ENCODE measurements at regions not wholly inside any gene's neighbourhood (a gene's known extent, or its start where the extent isn't known, plus 50 kb on each side); places are given as distances from the start of the nearest gene placed in this dataset.

- TF ChIP-seq TAF1 (IDR thresholded peaks at IDR 0.05; ENCODE audit: borderline replicate concordance, low read depth, low read length), result no peak
- no peak for TF ChIP-seq POLR2AphosphoS5 (IDR thresholded peaks at IDR 0.05; ENCODE audit: low read depth, low read length)
- TF ChIP-seq POLR2A (IDR thresholded peaks at IDR 0.05; ENCODE audit: low read depth, low read length), result no peak
- DNase-seq (ENCODE audit: insufficient read length) (no peak), FAIRE-seq (no peak)
Measured at GRCh38 chr3:182737825-182738224, 55.5 kb upstream of the ATP11B start.

DNA sequence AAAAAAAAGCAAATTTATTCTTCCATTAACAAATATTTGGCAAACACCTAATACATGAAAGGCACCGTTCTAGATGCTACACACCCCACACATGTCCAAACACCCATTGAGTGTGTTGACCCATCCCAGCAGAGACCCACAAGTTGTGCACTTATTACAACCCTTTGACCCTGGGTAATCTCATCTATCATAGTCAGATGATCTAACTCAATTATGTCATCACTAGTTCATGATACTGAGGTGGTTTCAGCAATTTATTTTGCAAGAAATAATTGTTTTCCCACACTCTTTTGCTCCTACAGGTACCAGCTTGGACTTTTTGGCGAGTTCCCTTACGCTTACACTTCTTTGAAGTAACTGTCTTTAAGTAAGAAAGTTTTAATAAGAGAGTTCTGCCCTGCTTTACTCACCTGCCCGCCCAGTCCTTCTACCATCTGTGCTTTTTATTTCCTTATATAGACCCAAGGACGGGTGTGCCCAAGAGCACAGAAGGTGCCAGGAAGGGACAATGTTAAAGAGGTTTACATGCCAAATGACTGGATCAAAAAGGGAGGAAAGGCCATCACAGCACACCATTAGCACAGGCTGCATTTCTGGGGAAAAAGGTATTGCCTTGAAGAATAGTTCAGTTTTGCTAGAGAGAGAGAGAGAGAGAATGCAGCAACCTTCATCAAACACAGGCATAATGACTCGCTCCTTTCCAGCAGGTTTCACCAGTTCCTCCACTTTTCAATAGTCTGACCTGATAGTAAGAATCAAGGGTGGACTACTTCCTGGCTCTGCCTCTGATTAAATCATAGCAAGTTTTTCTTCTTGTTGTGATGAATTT is 54.5 kb upstream of the ATP11B start:
- FAIRE-seq, result no peak
- no peak for DNase-seq (ENCODE audit: insufficient read length)
- TF ChIP-seq TAF1 (IDR thresholded peaks at IDR 0.05; ENCODE audit: borderline replicate concordance, low read depth, low read length) (no peak), POLR2AphosphoS5 (IDR thresholded peaks at IDR 0.05; ENCODE audit: low read depth, low read length) (no peak), POLR2A (IDR thresholded peaks at IDR 0.05; ENCODE audit: low read depth, low read length) (no peak)

DNA sequence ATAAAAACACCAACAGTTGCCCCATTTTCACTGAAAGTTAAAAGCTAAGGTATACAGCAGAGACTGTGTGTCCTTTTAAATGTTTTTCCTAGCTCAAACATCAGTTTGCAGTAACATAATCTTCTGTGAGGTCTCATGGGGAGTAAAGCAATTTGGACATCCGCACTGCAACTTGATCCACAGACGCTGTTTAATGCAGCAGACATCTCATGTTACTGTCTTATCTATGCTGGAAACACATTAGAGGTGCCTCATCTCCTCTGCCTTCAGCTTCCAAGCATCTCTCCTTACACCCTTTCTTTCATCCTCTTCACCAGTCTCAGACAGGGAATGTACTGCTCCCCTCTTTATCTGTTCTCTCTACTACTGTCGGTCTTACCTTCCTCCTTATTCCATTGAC is 53.7 kb upstream of the ATP11B start:
- FAIRE-seq (no peak), DNase-seq (ENCODE audit: insufficient read length) (no peak)

GRCh38 chr3:182740710-182741109 is 52.6 kb upstream of the ATP11B start:
- FAIRE-seq, result no peak
- DNase-seq (ENCODE audit: insufficient read length), result no peak
- TF ChIP-seq TAF1 (IDR thresholded peaks at IDR 0.05; ENCODE audit: borderline replicate concordance, low read depth, low read length), result no peak
- TF ChIP-seq POLR2A (IDR thresholded peaks at IDR 0.05; ENCODE audit: low read depth, low read length), result no peak
- TF ChIP-seq POLR2AphosphoS5 (IDR thresholded peaks at IDR 0.05; ENCODE audit: low read depth, low read length), result no peak

More for the DNA sequence above, 53.7 kb upstream of the ATP11B start:
- TF ChIP-seq POLR2AphosphoS5 (IDR thresholded peaks at IDR 0.05; ENCODE audit: low read depth, low read length) (no peak), TAF1 (IDR thresholded peaks at IDR 0.05; ENCODE audit: borderline replicate concordance, low read depth, low read length) (no peak), POLR2A (IDR thresholded peaks at IDR 0.05; ENCODE audit: low read depth, low read length) (no peak)

- TF ChIP-seq POLR2A (IDR thresholded peaks at IDR 0.05; ENCODE audit: low read depth, low read length) (no peak), TAF1 (IDR thresholded peaks at IDR 0.05; ENCODE audit: borderline replicate concordance, low read depth, low read length) (no peak), POLR2AphosphoS5 (IDR thresholded peaks at IDR 0.05; ENCODE audit: low read depth, low read length) (no peak)
- FAIRE-seq (no peak), DNase-seq (ENCODE audit: insufficient read length) (no peak)
Measured at GRCh38 chr3:182741214-182741613, 52.1 kb upstream of the ATP11B start.

All from GM12892 (cell line).